GM12872 (cell line): ENCODE measurements at regions not wholly inside any gene's neighbourhood (a gene's known extent, or its start where the extent isn't known, plus 50 kb on each side); places are given as distances from the start of the nearest gene placed in this dataset.

Source experiments
- CTCF ChIP-seq: IDR thresholded peaks from 3 replicates; pipeline ENCODE4 v1.5.1; 2011; ENCODE audit warnings: low read depth, mild to moderate bottlenecking, low read length, moderate library complexity; ENCODE audit not compliant: insufficient read depth

- TF ChIP-seq CTCF, result no peak
Observed at GRCh38 chr12:90899456-90900182, 55.4 kb downstream of the CCER1 start.

- TF ChIP-seq CTCF, result no peak
Observed at GRCh38 chr12:90897986-90898385, 57.0 kb downstream of the CCER1 start.

GRCh38 chr12:90897316-90897715 is 57.7 kb downstream of the CCER1 start:
- no peak for TF ChIP-seq CTCF

- no peak for TF ChIP-seq CTCF
Observed at GRCh38 chr12:90896821-90897220, 58.2 kb downstream of the CCER1 start.

- TF ChIP-seq CTCF, result no peak
Observed at GRCh38 chr12:90896164-90896563, 58.8 kb downstream of the CCER1 start.

- TF ChIP-seq CTCF, result no peak
Observed at GRCh38 chr12:90888316-90888715, 66.7 kb downstream of the CCER1 start.

GRCh38 chr12:90883456-90883855 is 71.5 kb downstream of the CCER1 start:
- no peak for TF ChIP-seq CTCF

GRCh38 chr12:90871726-90872096 is 83.3 kb downstream of the CCER1 start:
- no peak for TF ChIP-seq CTCF
